Hematopoietic multipotent progenitor cell (in vitro differentiated cells): ENCODE measurements at regions not wholly inside any gene's neighbourhood (a gene's known extent, or its start where the extent isn't known, plus 50 kb on each side); places are given as distances from the start of the nearest gene placed in this dataset.
"Not testable (repeated sequence)": the region's sequence is repeated elsewhere in the genome, so short reads cannot be mapped to it uniquely, and the experiment has no call there.

ENCODE experiments used
- DNase-seq, 3 donors: peaks; one replicate each; pipeline ENCODE4 v3.0.0-alpha.2; 2011 to 2015; ENCODE audit warnings: low read depth in 2 of 3, low spot score in 2 of 3

GRCh38 chr14:106301609-106302008, 775.2 kb downstream of the TMEM121 start:
- DNase-seq = not testable (repeated sequence)

- peak in 1 of 3 donors; percentile 41 for DNase-seq
Observed at GRCh38 chr14:106302661-106303060, 776.3 kb downstream of the TMEM121 start.

GRCh38 chr14:106304271-106304670, 777.9 kb downstream of the TMEM121 start:
- peak in 1 of 3 donors; percentile 57 for DNase-seq

- peak; percentile 10 to 91 (median 85) for DNase-seq
Observed at GRCh38 chr14:106308839-106309389, 782.5 kb downstream of the TMEM121 start.

GRCh38 chr14:106309423-106309822, 783.0 kb downstream of the TMEM121 start:
- no peak for DNase-seq

GRCh38 chr14:106315436-106315835, 789.1 kb downstream of the TMEM121 start:
- no peak for DNase-seq

- no peak for DNase-seq
Observed at GRCh38 chr14:106317593-106317992, 791.2 kb downstream of the TMEM121 start.

- peak in 2 of 3 donors; percentile 44 to 78 for DNase-seq
Observed at GRCh38 chr14:106318700-106319099, 792.3 kb downstream of the TMEM121 start.

GRCh38 chr14:106323970-106324369, 797.6 kb downstream of the TMEM121 start:
- peak in 2 of 3 donors; percentile 35 to 40 for DNase-seq

- no peak for DNase-seq
Observed at GRCh38 chr14:106327234-106327633, 800.9 kb downstream of the TMEM121 start.

- DNase-seq = not testable (repeated sequence)
Observed at GRCh38 chr14:106327702-106328353, 801.4 kb downstream of the TMEM121 start.

- not testable (repeated sequence) for DNase-seq
Observed at GRCh38 chr14:106329243-106329642, 802.9 kb downstream of the TMEM121 start.

GRCh38 chr14:106329987-106330774, 803.8 kb downstream of the TMEM121 start:
- not testable (repeated sequence) for DNase-seq

GRCh38 chr14:106334428-106335109, 808.2 kb downstream of the TMEM121 start:
- DNase-seq = peak in 1 of 3 donors; percentile 81

- DNase-seq = not testable (repeated sequence)
Observed at GRCh38 chr14:106335110-106335429, 808.7 kb downstream of the TMEM121 start.

- not testable (repeated sequence) for DNase-seq
Observed at GRCh38 chr14:106338775-106339174, 812.4 kb downstream of the TMEM121 start.

- not testable (repeated sequence) for DNase-seq
Observed at GRCh38 chr14:106340658-106341057, 814.3 kb downstream of the TMEM121 start.

- DNase-seq = not testable (repeated sequence)
Observed at GRCh38 chr14:106341161-106341560, 814.8 kb downstream of the TMEM121 start.

- no peak for DNase-seq
Observed at GRCh38 chr14:106343626-106344025, 817.2 kb downstream of the TMEM121 start.

GRCh38 chr14:106344065-106344614, 817.8 kb downstream of the TMEM121 start:
- peak in 1 of 3 donors; percentile 51 for DNase-seq
